NCI-H82 (cell line): ENCODE measurements at regions not wholly inside any gene's neighbourhood (a gene's known extent, or its start where the extent isn't known, plus 50 kb on each side); places are given as distances from the start of the nearest gene placed in this dataset.

Experiments
- DNase-seq: peaks from one replicate; lab custom pipeline; 2025; lab: John Stamatoyannopoulos, UW

DNA sequence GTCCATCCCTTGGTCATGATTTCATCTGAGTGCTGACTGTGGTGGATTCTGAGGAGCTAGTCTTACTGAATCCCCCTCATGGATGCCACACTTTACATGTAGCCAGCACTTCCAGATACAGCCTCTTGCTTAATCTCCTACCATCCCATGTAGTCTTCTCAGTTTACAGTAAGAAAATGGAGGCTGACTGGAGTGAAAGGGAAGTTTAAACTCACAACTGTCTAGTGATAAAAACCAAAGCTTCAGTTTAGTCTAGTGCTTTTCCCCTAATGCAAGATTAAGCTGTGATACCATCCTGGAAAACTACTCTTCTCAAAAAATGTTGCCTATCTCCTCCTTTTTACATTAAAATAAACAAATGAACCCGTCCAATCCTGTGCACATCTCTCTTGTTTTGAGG, 146.8 kb upstream of the HES1 start:
- DNase-seq = no peak

DNA sequence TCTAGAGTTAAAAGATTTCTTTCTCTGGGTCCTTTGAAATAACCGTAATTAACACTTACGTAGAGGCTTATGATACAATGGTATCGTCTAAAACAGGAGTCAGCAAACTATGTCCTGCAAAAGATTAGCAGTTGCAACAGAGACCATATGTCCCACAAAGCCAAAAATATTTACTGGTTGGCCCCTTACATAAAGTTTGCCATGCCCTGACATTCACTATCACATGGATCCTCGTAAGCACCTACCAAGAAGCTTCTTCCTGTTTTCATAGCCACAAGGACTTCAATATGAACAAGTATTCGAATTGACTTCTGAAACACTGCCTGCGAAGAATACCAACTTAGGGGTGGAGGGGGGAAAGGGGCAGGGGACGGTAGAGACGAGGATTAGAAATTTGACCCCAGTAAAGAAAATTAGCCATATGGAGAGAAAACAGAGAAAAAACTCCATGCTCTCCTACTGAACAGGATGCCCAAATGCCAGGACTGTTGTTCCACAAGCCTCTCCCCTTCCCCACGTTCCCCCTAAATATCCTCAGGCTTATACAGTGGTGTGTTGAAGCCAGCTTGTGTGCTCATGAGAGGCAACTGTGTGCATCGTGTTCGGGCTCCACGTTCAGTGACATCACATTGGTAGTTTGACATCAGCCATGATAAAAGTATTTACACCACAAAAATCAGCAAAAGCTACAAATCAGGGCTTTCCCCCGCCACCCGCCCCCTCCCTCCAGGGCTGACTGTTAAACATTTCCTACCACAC, 144.1 kb upstream of the HES1 start:
- peak; percentile 16 for DNase-seq

GRCh38 chr3:193992425-193993037, 143.4 kb upstream of the HES1 start:
- DNase-seq = no peak

DNA sequence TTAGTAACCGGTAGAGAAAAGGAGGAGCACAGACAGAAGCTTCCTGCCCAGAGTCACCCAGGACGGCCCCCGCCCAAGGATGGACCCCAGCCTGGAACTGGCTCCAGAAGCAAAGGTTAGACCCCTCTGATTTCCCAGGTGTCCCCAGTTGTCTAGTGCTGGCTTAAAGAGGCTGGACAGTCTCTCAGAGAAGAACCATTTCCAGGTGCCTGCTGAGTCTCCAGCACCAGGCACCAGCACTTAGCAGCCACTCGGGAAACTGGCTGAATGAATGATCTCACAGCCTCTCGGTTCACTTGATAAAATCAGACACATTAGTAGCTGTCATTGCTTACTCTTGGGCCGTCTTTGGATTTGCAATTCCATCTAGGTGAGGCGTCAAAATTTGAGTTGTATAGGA, 139.7 kb upstream of the HES1 start:
- no peak for DNase-seq

DNA sequence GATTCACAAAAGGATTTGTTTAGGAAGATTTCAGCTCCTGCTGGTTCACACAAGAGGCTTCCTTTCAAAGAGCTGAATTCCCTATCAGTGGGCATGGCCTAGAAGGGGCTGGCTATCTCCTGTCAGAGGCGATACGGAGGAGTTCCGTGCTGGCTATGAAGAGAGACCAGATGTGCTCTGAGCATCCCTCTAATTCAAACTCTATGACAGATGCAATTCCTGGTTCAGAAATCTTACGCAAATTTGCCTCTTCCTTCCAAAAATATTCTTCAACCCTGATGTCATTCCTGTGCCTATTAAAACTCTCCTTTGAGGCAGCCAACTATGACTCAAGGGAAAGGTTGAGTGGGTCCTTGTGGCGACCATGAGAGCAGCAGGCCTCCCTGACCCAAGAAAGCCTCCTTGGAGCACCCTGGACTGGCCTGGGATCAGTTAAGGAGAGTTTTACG, 139.3 kb upstream of the HES1 start:
- no peak for DNase-seq

DNA sequence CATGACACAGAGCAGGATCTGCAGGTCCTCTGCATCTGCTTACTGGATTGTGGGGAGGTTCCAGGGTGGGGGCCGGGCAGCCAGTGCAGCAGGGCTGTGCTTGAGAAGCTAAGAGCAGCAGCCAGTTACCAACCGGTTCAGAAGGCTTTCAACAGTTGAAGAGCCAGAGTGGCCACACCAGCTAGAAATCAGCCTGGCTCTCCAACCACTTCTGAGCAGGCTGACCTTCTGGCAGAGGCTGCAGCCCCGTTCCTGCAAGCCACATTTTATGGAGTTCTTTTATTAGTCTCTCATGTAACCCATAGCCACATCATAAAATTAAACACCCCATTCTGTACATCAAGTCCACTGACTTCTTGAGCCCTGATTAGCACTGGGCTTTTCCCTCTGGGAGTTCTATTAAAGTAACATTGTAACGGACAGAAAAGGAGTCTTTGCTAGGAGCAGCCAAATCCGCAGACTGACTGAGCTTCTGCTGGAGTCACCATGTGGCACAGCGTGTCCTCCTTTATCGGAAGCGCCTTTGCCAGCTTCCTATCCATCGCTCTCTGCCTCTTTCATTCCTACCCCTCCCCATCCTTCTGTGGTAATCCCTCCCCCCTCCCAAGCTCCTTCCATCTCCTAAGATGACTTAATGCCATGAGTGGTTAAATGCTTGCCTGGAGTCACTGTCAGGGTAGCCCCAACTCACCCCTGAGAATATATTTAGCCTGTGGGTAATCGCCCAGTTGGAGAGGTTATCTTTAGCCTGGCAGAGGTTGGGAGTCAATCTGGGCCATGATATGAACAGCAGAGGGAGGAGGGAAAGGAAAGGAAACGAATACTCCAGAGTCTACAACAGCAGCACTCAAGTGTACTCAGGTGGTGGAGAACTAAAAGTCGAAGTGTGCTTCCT, 138.5 kb upstream of the HES1 start:
- DNase-seq = peak; percentile 79

DNA sequence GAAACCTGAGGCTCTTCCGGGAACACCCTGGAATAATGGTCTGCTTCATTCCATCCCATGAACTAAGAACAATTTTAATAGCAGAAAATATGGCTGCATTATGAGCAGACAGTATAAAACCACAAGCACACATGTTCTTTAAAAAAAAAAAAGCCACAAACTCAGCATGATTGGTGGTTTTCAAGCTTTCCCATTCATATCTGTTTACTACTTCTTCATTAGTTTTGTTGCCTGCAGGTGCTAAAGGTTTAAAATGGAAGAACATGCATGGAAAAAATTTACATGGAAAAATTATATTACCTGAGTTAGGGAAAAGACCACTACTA, 137.9 kb upstream of the HES1 start:
- DNase-seq = no peak

DNA sequence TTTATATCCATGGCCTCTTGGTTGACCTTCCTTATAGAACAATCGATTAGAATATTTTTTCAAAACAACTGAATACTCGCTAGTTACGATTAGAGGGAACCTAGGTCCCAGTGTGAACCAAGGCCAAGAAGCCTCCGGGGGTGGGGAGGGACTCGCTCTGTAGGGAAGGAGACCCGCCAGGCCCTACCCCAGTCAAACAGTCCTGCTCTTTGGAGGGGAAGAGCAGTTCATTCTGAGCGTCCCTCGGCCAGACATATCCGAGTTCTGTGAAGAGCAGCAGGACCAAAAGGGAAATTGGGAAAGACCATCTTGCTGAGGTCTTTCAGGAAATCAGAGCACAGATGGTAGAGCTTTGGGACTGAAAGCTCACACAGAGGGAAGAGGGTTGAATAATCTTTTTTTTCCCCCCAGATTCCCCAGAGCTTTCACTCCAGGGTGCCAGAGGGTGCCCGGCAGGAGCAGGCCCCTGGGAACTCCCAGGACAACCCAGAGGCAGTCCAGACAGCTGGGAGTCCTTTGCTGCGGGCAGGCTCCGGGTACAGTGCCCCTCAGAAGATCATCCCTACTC, 137.2 kb upstream of the HES1 start:
- DNase-seq = no peak

GRCh38 chr3:194000100-194000499, 135.8 kb upstream of the HES1 start:
- DNase-seq = no peak

DNA sequence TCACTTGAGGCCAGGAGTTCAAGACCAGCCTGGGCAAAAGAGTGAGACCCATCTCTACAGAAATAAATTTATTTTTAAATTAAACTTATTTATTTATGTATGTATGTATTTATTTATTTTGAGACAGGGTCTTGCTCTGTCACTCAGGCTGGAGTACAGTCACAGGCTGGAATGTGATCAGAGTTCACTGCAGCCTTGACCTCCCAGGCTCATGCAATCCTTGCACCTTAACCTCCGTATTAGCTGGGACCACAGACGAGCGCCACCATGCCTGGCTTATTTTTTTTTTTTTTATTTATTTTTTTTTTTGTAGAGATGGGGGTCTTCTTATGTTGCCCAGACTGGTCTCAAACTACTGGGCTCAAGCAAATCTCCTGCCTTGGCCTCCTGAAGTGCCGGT, 135.2 kb upstream of the HES1 start:
- no peak for DNase-seq

- no peak for DNase-seq
These were observed 134.1 kb upstream of the HES1 start for GRCh38 chr3:194001728-194002459.

- DNase-seq = peak; percentile 87
These were observed 132.6 kb upstream of the HES1 start for GRCh38 chr3:194003114-194004057.

DNA sequence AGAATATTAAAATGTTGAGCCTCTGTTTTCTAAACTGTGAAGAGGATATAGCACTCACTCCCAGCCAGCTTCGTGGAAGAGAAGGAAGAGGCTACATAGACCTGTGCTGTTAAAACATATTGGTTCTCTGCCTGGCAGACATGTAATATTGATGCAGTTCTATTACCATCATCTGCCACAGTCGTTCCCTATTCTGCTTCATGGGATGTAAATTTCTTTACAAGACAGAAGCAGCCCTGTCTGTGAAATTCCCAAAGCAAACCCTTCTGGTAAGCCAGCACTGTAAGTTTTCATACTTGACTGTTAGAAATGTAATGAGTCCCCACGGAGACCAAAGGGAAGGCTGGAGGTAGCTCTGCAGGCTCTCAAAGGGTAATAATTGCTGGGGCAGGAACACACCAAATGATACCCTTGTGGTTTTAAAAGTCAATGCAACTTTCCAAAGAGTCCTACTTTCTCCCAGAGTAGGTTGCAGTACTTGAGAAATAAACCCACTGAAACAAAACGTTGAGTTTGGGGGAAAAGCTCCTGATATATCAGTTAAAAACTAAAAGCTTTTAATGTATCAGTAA, 129.9 kb upstream of the HES1 start:
- DNase-seq = no peak

- DNase-seq = peak; percentile 15
These were observed 128.2 kb upstream of the HES1 start for GRCh38 chr3:194007592-194008337.

DNA sequence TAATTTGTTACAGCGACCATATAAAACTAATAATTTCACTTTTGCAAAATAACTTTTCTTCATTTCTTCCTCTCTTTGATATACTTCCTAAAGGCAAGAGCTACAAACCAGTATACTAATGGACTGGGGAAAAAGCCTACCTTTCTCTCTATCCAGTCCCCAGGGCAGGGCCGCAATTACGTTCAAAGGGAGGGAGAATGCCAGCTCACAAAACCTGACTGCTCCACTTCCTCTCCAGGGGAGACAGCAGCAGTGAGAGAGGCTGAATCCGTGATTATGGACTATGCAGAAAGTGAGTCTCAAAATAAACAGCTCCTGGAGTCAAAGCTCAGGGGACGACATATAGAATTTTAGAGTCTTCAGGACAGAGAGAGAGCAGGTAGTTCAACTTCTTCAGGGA, 126.9 kb upstream of the HES1 start:
- no peak for DNase-seq

GRCh38 chr3:194009892-194010533, 125.9 kb upstream of the HES1 start:
- peak; percentile 22 for DNase-seq

- no peak for DNase-seq
These were observed 124.1 kb upstream of the HES1 start for GRCh38 chr3:194011807-194012206.

- no peak for DNase-seq
These were observed 122.0 kb upstream of the HES1 start for GRCh38 chr3:194013928-194014327.

- DNase-seq = no peak
These were observed 121.2 kb upstream of the HES1 start for GRCh38 chr3:194014756-194015155.
